ENCODE measurements at regions not wholly inside any gene's neighbourhood (a gene's known extent, or its start where the extent isn't known, plus 50 kb on each side); places are given as distances from the start of the nearest gene placed in this dataset.
"Not testable (repeated sequence)": the region's sequence is repeated elsewhere in the genome, so short reads cannot be mapped to it uniquely, and the experiment has no call there.

- ATAC-seq (no peak), DNase-seq (ENCODE audit: low read depth, low spot score) (no peak)
- CTCF ChIA-PET = no interaction called here
- POLR2A ChIA-PET = no interaction called here
- Histone ChIP-seq H3K4me3 (ENCODE audit: low read depth in 2 of 2, low read length in 2 of 2) (no peak overlapping the region), H3K4me1 (ENCODE audit: control insufficient read depth, insufficient read depth, low read length) (peaks cover 20% of the 10 kb centered on the region), H3K27ac (ENCODE audit: low read length) (no peak overlapping the region), H3K36me3 (ENCODE audit: control insufficient read depth, insufficient read depth, low read length) (no peaks in the 10 kb centered on the region), H3K27me3 (ENCODE audit: control insufficient read depth, insufficient read depth, low read length) (no peaks in the 10 kb centered on the region), H3K9me3 (ENCODE audit: control insufficient read depth, insufficient read depth, low read depth, low read length) (no peaks in the 10 kb centered on the region)
- no TSS peak for BruUV-seq (replicated peaks)
- in situ Hi-C loops (cut with HindIII; ENCODE audit: low pct_unique_long_range_greater_than_20kb, low sequenced_read_pairs) (no loop called here), intact Hi-C loops (cut with micrococcal nuclease; ENCODE audit: unreplicated experiment) (loop anchor here (10.0 kb wide), 1 partner anchor 95 kb away; no protein-coding TSS in a partner anchor)
- TF ChIP-seq POLR2AphosphoS5 (IDR thresholded peaks at IDR 0.05; ENCODE audit: low read depth, low read length) (no peak), TCF7L2 (IDR thresholded peaks at IDR 0.05; ENCODE audit: low read depth, low read length) (no peak), REST (IDR thresholded peaks at IDR 0.05; ENCODE audit: insufficient read depth in 1 of 2, low read depth in 2 of 2, low read length in 1 of 2) (no peak), CTCF (IDR thresholded peaks at IDR 0.05) (no peak), SIN3A (IDR thresholded peaks at IDR 0.05; ENCODE audit: borderline replicate concordance, insufficient read depth, low read depth, low read length) (no peak)
These were observed 163.3 kb upstream of the GSE1 start for GRCh38 chr16:85449885-85450245.

GRCh38 chr16:85451142-85451541 is 162.0 kb upstream of the GSE1 start:
- peaks cover 13% of the 10 kb centered on the region for H3K4me1 ChIP-seq (ENCODE audit: control insufficient read depth, insufficient read depth, low read length)
- intact Hi-C loops (cut with micrococcal nuclease; ENCODE audit: unreplicated experiment); BruUV-seq (replicated peaks); H3K36me3 ChIP-seq (ENCODE audit: control insufficient read depth, insufficient read depth, low read length); H3K9me3 ChIP-seq (ENCODE audit: control insufficient read depth, insufficient read depth, low read depth, low read length); ATAC-seq; H3K27me3 ChIP-seq (ENCODE audit: control insufficient read depth, insufficient read depth, low read length); in situ Hi-C loops (cut with HindIII; ENCODE audit: low pct_unique_long_range_greater_than_20kb, low sequenced_read_pairs); CTCF ChIA-PET; DNase-seq (ENCODE audit: low read depth, low spot score); H3K4me3 ChIP-seq (ENCODE audit: low read depth in 2 of 2, low read length in 2 of 2); H3K27ac ChIP-seq (ENCODE audit: low read length): not testable (repeated sequence)
- POLR2A ChIA-PET = interaction anchor here (0.6 kb wide), 1 partner anchor 134 kb away, joined by 11 read pairs; no protein-coding TSS in a partner anchor

- TF ChIP-seq REST (IDR thresholded peaks at IDR 0.05; ENCODE audit: insufficient read depth in 1 of 2, low read depth in 2 of 2, low read length in 1 of 2) (no peak), TCF7L2 (IDR thresholded peaks at IDR 0.05; ENCODE audit: low read depth, low read length) (no peak), POLR2AphosphoS5 (IDR thresholded peaks at IDR 0.05; ENCODE audit: low read depth, low read length) (no peak), SIN3A (IDR thresholded peaks at IDR 0.05; ENCODE audit: borderline replicate concordance, insufficient read depth, low read depth, low read length) (no peak), CTCF (IDR thresholded peaks at IDR 0.05) (no peak)
- BruUV-seq (replicated peaks) = no TSS peak
- DNase-seq (ENCODE audit: low read depth, low spot score) (no peak), ATAC-seq (no peak)
- Histone ChIP-seq H3K9me3 (ENCODE audit: control insufficient read depth, insufficient read depth, low read depth, low read length) (no peaks in the 10 kb centered on the region), H3K27ac (ENCODE audit: low read length) (no peak overlapping the region), H3K4me1 (ENCODE audit: control insufficient read depth, insufficient read depth, low read length) (peaks cover 13% of the 10 kb centered on the region), H3K4me3 (ENCODE audit: low read depth in 2 of 2, low read length in 2 of 2) (no peak overlapping the region), H3K27me3 (ENCODE audit: control insufficient read depth, insufficient read depth, low read length) (no peaks in the 10 kb centered on the region), H3K36me3 (ENCODE audit: control insufficient read depth, insufficient read depth, low read length) (no peaks in the 10 kb centered on the region)
- intact Hi-C loops (cut with micrococcal nuclease; ENCODE audit: unreplicated experiment) = no loop called here
- in situ Hi-C loops (cut with HindIII; ENCODE audit: low pct_unique_long_range_greater_than_20kb, low sequenced_read_pairs) = no loop called here
- POLR2A ChIA-PET = no interaction called here
- CTCF ChIA-PET = no interaction called here
These were observed 161.3 kb upstream of the GSE1 start for GRCh38 chr16:85451641-85452363.
